ENCODE measurements at regions not wholly inside any gene's neighbourhood (a gene's known extent, or its start where the extent isn't known, plus 50 kb on each side); places are given as distances from the start of the nearest gene placed in this dataset.

DNA sequence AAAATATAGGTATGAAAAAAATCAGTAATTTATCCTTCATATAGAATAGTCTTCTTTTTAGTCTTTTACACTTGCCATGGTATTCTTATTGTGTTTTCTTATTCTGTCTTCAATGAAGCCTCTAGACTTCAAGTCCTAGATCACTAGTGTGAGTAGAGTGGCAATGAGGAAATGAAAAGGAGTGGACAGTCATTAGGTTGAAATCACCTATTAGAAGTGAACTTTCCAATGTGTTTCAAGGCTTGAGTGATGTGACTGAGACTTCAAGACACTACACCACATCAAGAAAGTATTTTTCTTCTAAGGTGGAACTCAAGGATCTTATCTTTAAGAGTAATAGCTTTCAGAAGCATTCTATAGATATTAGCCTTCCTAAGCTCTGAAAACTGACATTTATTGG, 357.8 kb upstream of the MBL2 start:
- no peaks in the 10 kb centered on the region for H3K79me2 ChIP-seq (ENCODE audit: control insufficient read depth, insufficient read depth, low read length)
- H3K4me3 ChIP-seq (ENCODE audit: control insufficient read depth in 2 of 3, extremely low read depth in 1 of 3, insufficient read depth in 2 of 3, low read depth in 1 of 3, low read length in 3 of 3), result no peak overlapping the region
- TF ChIP-seq, protein P1, sequence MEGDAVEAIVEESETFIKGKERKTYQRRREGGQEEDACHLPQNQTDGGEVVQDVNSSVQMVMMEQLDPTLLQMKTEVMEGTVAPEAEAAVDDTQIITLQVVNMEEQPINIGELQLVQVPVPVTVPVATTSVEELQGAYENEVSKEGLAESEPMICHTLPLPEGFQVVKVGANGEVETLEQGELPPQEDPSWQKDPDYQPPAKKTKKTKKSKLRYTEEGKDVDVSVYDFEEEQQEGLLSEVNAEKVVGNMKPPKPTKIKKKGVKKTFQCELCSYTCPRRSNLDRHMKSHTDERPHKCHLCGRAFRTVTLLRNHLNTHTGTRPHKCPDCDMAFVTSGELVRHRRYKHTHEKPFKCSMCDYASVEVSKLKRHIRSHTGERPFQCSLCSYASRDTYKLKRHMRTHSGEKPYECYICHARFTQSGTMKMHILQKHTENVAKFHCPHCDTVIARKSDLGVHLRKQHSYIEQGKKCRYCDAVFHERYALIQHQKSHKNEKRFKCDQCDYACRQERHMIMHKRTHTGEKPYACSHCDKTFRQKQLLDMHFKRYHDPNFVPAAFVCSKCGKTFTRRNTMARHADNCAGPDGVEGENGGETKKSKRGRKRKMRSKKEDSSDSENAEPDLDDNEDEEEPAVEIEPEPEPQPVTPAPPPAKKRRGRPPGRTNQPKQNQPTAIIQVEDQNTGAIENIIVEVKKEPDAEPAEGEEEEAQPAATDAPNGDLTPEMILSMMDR (optimal IDR thresholded peaks at IDR 0.05 in 1 of 3, IDR thresholded peaks at IDR 0.05 in 1 of 3, conservative IDR thresholded peaks at IDR 0.05 in 1 of 3; ENCODE audit: extremely low read depth in 1 of 3, insufficient read depth in 2 of 3, low read length in 3 of 3), result no peak
- no peak for TF ChIP-seq EZH2 (IDR thresholded peaks at IDR 0.05; ENCODE audit: low read length)
- FAIRE-seq (no peak), DNase-seq (ENCODE audit: low read depth, low spot score) (no peak)
- dilution Hi-C loops (cut with MboI; ENCODE audit: extremely low pct_ligation_motif_present, low sequenced_read_pairs), result no loop called here
- H3K36me3 ChIP-seq (ENCODE audit: control insufficient read depth in 2 of 2, extremely low read depth in 1 of 2, insufficient read depth in 2 of 2, low read length in 2 of 2), result no peaks in the 10 kb centered on the region
- H3K9me1 ChIP-seq (ENCODE audit: control insufficient read depth, extremely low read depth, insufficient read depth, low read length), result no peaks in the 10 kb centered on the region
- no peak overlapping the region for H2AFZ ChIP-seq (ENCODE audit: control insufficient read depth, low read length)
- H4K20me1 ChIP-seq (ENCODE audit: control insufficient read depth, extremely low read depth, insufficient read depth, low read length), result no peaks in the 10 kb centered on the region
- H3K27ac ChIP-seq (ENCODE audit: control insufficient read depth, insufficient read depth, low read length), result no peak overlapping the region
- no peaks in the 10 kb centered on the region for H3K27me3 ChIP-seq (ENCODE audit: control insufficient read depth, extremely low read depth, insufficient read depth, low read length)
- H3K4me2 ChIP-seq (ENCODE audit: control insufficient read depth, extremely low read depth, insufficient read depth, low read depth, low read length), result no peak overlapping the region
- H3K9me3 ChIP-seq (ENCODE audit: control insufficient read depth, low read depth, low read length), result no peaks in the 10 kb centered on the region
- H3K4me1 ChIP-seq (ENCODE audit: control insufficient read depth, extremely low read depth, insufficient read depth, low read length), result no peaks in the 10 kb centered on the region
- H3K9ac ChIP-seq (ENCODE audit: control insufficient read depth, extremely low read depth, insufficient read depth, low read length), result no peak overlapping the region

DNA sequence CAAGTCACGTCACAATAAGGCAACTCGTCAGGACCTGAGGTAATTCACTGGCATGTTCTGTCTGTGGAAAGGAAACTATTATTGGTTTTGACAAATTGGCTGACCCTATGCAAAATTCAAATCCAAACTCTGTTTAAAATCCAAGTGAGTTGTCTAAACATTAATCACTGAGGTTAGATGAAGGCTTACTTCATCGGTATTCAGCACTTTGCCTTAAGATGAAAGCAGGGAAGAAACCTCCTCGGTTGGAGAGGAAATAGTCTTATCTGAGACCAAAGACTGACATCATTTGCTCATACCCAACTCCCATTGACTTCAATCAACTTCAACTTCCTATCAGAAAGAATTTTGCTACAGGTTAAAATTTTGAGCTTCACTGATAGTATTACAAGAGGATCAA, 355.1 kb upstream of the MBL2 start:
- DNase-seq (ENCODE audit: low read depth, low spot score), result no peak
- Histone ChIP-seq H3K27me3 (ENCODE audit: control insufficient read depth, extremely low read depth, insufficient read depth, low read length) (no peaks in the 10 kb centered on the region), H2AFZ (ENCODE audit: control insufficient read depth, low read length) (no peak overlapping the region), H3K4me3 (ENCODE audit: control insufficient read depth in 2 of 3, extremely low read depth in 1 of 3, insufficient read depth in 2 of 3, low read depth in 1 of 3, low read length in 3 of 3) (no peak overlapping the region), H3K9me1 (ENCODE audit: control insufficient read depth, extremely low read depth, insufficient read depth, low read length) (no peaks in the 10 kb centered on the region), H3K4me2 (ENCODE audit: control insufficient read depth, extremely low read depth, insufficient read depth, low read depth, low read length) (no peak overlapping the region), H3K79me2 (ENCODE audit: control insufficient read depth, insufficient read depth, low read length) (no peaks in the 10 kb centered on the region), H4K20me1 (ENCODE audit: control insufficient read depth, extremely low read depth, insufficient read depth, low read length) (no peaks in the 10 kb centered on the region), H3K4me1 (ENCODE audit: control insufficient read depth, extremely low read depth, insufficient read depth, low read length) (no peaks in the 10 kb centered on the region), H3K9ac (ENCODE audit: control insufficient read depth, extremely low read depth, insufficient read depth, low read length) (no peak overlapping the region), H3K9me3 (ENCODE audit: control insufficient read depth, low read depth, low read length) (no peaks in the 10 kb centered on the region), H3K36me3 (ENCODE audit: control insufficient read depth in 2 of 2, extremely low read depth in 1 of 2, insufficient read depth in 2 of 2, low read length in 2 of 2) (no peaks in the 10 kb centered on the region), H3K27ac (ENCODE audit: control insufficient read depth, insufficient read depth, low read length) (no peak overlapping the region)
- no peak for FAIRE-seq
- dilution Hi-C loops (cut with MboI; ENCODE audit: extremely low pct_ligation_motif_present, low sequenced_read_pairs), result no loop called here
- TF ChIP-seq, protein P1 (optimal IDR thresholded peaks at IDR 0.05 in 1 of 3, IDR thresholded peaks at IDR 0.05 in 1 of 3, conservative IDR thresholded peaks at IDR 0.05 in 1 of 3; ENCODE audit: extremely low read depth in 1 of 3, insufficient read depth in 2 of 3, low read length in 3 of 3), result no peak
- no peak for TF ChIP-seq EZH2 (IDR thresholded peaks at IDR 0.05; ENCODE audit: low read length)
